ENCODE measurements at regions not wholly inside any gene's neighbourhood (a gene's known extent, or its start where the extent isn't known, plus 50 kb on each side); places are given as distances from the start of the nearest gene placed in this dataset.
"Not testable (repeated sequence)": the region's sequence is repeated elsewhere in the genome, so short reads cannot be mapped to it uniquely, and the experiment has no call there.

- Histone ChIP-seq H3K4me1 (no peaks in the 10 kb centered on the region), H3K4me3 (no peak overlapping the region), H3K36me3 (no peaks in the 10 kb centered on the region), H3K27me3 (no peaks in the 10 kb centered on the region), H3K9me3 (no peaks in the 10 kb centered on the region), H3K27ac (no peak overlapping the region)
- TF ChIP-seq CTCF (IDR thresholded peaks at IDR 0.05), result no peak
- no peak for DNase-seq (ENCODE audit: low spot score)
These were observed 97.1 kb upstream of the MAGI3 start for GRCh38 chr1:113293256-113293626.

DNA sequence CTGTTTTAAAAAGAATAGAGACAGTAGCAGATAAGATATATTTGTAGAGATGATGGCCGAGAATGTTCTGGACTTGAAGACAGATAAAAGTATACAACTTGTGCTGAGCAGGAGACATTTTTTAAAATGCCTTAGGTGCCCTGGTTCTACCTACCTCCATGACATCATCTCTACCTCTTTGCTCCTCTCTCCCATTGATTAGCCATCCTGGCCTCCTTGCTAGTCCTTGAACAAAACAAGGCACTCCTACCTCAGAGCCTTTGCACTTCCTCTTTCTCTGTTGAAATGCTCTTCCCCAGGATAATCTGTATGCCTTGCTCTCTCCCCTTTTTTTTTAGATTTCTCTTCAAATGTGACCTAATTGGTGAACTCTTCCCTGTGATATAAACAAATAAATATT lies 92.6 kb upstream of the MAGI3 start:
- no peaks in the 10 kb centered on the region for H3K4me1 ChIP-seq
- no peaks in the 10 kb centered on the region for H3K9me3 ChIP-seq
- no peaks in the 10 kb centered on the region for H3K36me3 ChIP-seq
- no peak overlapping the region for H3K27ac ChIP-seq
- DNase-seq (ENCODE audit: low spot score), result no peak
- no peak for TF ChIP-seq CTCF (IDR thresholded peaks at IDR 0.05)
- H3K27me3 ChIP-seq, result no peaks in the 10 kb centered on the region
- no peak overlapping the region for H3K4me3 ChIP-seq

GRCh38 chr1:113298941-113299340 lies 91.4 kb upstream of the MAGI3 start:
- Histone ChIP-seq H3K36me3 (no peaks in the 10 kb centered on the region), H3K9me3 (no peaks in the 10 kb centered on the region), H3K4me1 (no peaks in the 10 kb centered on the region), H3K27me3 (no peaks in the 10 kb centered on the region), H3K4me3 (no peak overlapping the region), H3K27ac (no peak overlapping the region)
- TF ChIP-seq CTCF (IDR thresholded peaks at IDR 0.05), result no peak
- no peak for DNase-seq (ENCODE audit: low spot score)

DNA sequence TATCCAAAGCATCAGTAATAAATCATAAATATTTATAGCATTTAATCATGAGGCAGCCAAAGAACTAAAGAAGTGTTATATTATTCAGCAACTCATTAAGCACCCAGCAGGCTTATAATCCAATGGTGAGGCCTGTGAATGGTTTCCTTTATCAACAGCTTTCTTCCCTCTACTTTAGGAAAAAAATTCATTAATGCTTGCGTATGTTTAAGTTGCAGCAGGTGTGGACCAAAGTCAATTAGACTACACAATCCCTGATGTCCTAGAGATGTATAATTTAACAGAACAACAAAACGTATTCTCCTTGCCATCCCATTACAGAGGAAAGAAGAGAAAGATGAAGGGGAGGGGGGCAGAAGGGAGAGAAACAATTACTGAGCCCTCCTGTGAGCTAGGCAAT lies 87.7 kb upstream of the MAGI3 start:
- H3K9me3 ChIP-seq, result no peaks in the 10 kb centered on the region
- no peaks in the 10 kb centered on the region for H3K27me3 ChIP-seq
- no peak for DNase-seq (ENCODE audit: low spot score)
- H3K36me3 ChIP-seq, result no peaks in the 10 kb centered on the region
- no peaks in the 10 kb centered on the region for H3K4me1 ChIP-seq
- TF ChIP-seq CTCF (IDR thresholded peaks at IDR 0.05), result no peak
- no peak overlapping the region for H3K4me3 ChIP-seq
- H3K27ac ChIP-seq, result no peak overlapping the region

DNA sequence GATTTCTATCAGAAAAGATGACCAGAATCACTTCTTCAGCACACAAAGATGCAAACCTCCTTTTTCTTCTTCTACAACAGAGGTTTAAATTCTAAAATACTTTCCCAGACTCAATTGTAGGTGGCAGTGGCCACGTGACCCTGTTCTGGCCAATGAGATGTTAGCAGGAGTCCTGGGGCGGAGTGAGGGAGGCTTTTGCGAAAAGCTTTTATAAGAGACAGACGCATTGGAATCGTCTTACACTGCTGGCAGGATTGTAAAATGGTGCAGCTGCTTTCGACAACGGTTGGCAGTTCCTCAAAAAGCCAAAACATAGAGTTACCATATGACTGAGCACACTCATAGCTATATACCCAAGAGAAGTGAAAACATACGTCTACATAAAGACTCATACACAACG lies 87.0 kb upstream of the MAGI3 start:
- no peaks in the 10 kb centered on the region for H3K27me3 ChIP-seq
- H3K9me3 ChIP-seq, result no peaks in the 10 kb centered on the region
- no peak for TF ChIP-seq CTCF (IDR thresholded peaks at IDR 0.05)
- no peak overlapping the region for H3K27ac ChIP-seq
- no peaks in the 10 kb centered on the region for H3K4me1 ChIP-seq
- DNase-seq (ENCODE audit: low spot score), result no peak
- no peaks in the 10 kb centered on the region for H3K36me3 ChIP-seq
- H3K4me3 ChIP-seq, result no peak overlapping the region

GRCh38 chr1:113305029-113305428 lies 85.3 kb upstream of the MAGI3 start:
- H3K36me3 ChIP-seq; H3K27ac ChIP-seq; H3K9me3 ChIP-seq; H3K4me1 ChIP-seq; DNase-seq (ENCODE audit: low spot score); H3K4me3 ChIP-seq; H3K27me3 ChIP-seq: not testable (repeated sequence)
